A549 (cell line): ENCODE measurements at regions not wholly inside any gene's neighbourhood (a gene's known extent, or its start where the extent isn't known, plus 50 kb on each side); places are given as distances from the start of the nearest gene placed in this dataset.

ENCODE experiments used
- CTCF ChIP-seq: fragments of >200 bp; sonication (Bioruptor Twin); formaldehyde crosslinking; IDR thresholded peaks from 3 replicates; pipeline ENCODE4 v1.5.1; 2016
- KDM5A ChIP-seq: fragments of 200-600 bp; sonication (generic); IDR thresholded peaks from 2 replicates; pipeline ENCODE4 v1.6.1; 2016; ENCODE audit warnings: antibody characterized with exemption, mild to moderate bottlenecking
- POLR2A ChIP-seq: IDR thresholded peaks from 2 replicates; pipeline ENCODE4 v1.6.1; 2012; ENCODE audit warnings: mild to moderate bottlenecking, low read length
- REST ChIP-seq: fragments of 200-600 bp; sonication (generic); IDR thresholded peaks from 2 replicates; pipeline ENCODE4 v1.6.1; 2016; ENCODE audit warnings: antibody characterized with exemption, mild to moderate bottlenecking, moderate library complexity
- RFX5 ChIP-seq: fragments of 450-650 bp; IDR thresholded peaks from 2 replicates; pipeline ENCODE4 v1.7.1; 2014; ENCODE audit warnings: antibody characterized with exemption, mild to moderate bottlenecking, moderate library complexity

- no peak for TF ChIP-seq REST
- TF ChIP-seq KDM5A, result no peak
- no peak for TF ChIP-seq RFX5
- no peak for TF ChIP-seq POLR2A
- TF ChIP-seq CTCF, result no peak
These were observed 160.9 kb downstream of the TBX15 start for GRCh38 chr1:118827207-118827606.
